ENCODE measurements at regions not wholly inside any gene's neighbourhood (a gene's known extent, or its start where the extent isn't known, plus 50 kb on each side); places are given as distances from the start of the nearest gene placed in this dataset.

- no peaks in the 10 kb centered on the region for H3K79me2 ChIP-seq (ENCODE audit: control insufficient read depth, insufficient read depth, low read length)
- FAIRE-seq: no peak
- H3K27me3 ChIP-seq (ENCODE audit: control insufficient read depth in 2 of 2, insufficient read depth in 2 of 2, low read length in 2 of 2): peaks cover 0 to 2% of the 10 kb centered on the region in 2 experiments
- no TSS peak for BruUV-seq (replicated peaks)
- no peak for DNase-seq (ENCODE audit: low read depth, low spot score)
- dilution Hi-C loops (cut with MboI; ENCODE audit: extremely low pct_ligation_motif_present, low sequenced_read_pairs): no loop called here
- no peaks in the 10 kb centered on the region for H3K4me1 ChIP-seq (ENCODE audit: control insufficient read depth, extremely low read depth, insufficient read depth, low read length)
- intact Hi-C loops (cut with micrococcal nuclease): no loop called here
- H3K4me3 ChIP-seq (replicated peaks in 1 of 3; ENCODE audit: insufficient read depth in 1 of 3, low read depth in 1 of 3, low read length in 3 of 3): no peak overlapping the region
- H2AFZ ChIP-seq (ENCODE audit: low read depth, low read length): no peak overlapping the region
- ChIA-PET POLR2A (no interaction called here), CTCF (interaction anchor here (1.1 to 2.0 kb wide), 3 partner anchors 8 to 16 kb away, joined by 3 to 5 read pairs (median 4); no protein-coding TSS in a partner anchor)
- H3K27ac ChIP-seq (ENCODE audit: insufficient read depth, low read depth, low read length): no peak overlapping the region
- H3K9me3 ChIP-seq (replicated peaks; ENCODE audit: control insufficient read depth, insufficient read depth, low read length): no peaks in the 10 kb centered on the region
- no peaks in the 10 kb centered on the region for H3K36me3 ChIP-seq (ENCODE audit: control insufficient read depth in 2 of 2, extremely low read depth in 1 of 2, insufficient read depth in 2 of 2, low read length in 2 of 2)
- H4K20me1 ChIP-seq (replicated peaks; ENCODE audit: control insufficient read depth, extremely low read depth, insufficient read depth, low read length): no peaks in the 10 kb centered on the region
- H3K9ac ChIP-seq (replicated peaks; ENCODE audit: extremely low read depth, insufficient read depth, low read length): no peak overlapping the region
- no peak overlapping the region for H3K4me2 ChIP-seq (ENCODE audit: insufficient read depth, low read length)
- H3K9me1 ChIP-seq (replicated peaks; ENCODE audit: control insufficient read depth, extremely low read depth, insufficient read depth, low read length): no peaks in the 10 kb centered on the region
- TF ChIP-seq FOS (IDR thresholded peaks at IDR 0.05; ENCODE audit: borderline replicate concordance, insufficient read depth, low read length): no peak
- TF ChIP-seq JUN (IDR thresholded peaks at IDR 0.05; ENCODE audit: borderline replicate concordance, insufficient read depth, insufficient read length, low read depth): no peak
- TF ChIP-seq EZH2 (IDR thresholded peaks at IDR 0.05; ENCODE audit: borderline replicate concordance, low read depth, low read length, severe bottlenecking): no peak
- no peak for TF ChIP-seq CTCF (IDR thresholded peaks at IDR 0.05; ENCODE audit: extremely low read depth in 1 of 2, insufficient read depth in 1 of 2, low read depth in 1 of 2, low read length in 2 of 2)
- TF ChIP-seq MYC (IDR thresholded peaks at IDR 0.05; ENCODE audit: low read depth, low read length): no peak
- TF ChIP-seq POLR2A (IDR thresholded peaks at IDR 0.05; ENCODE audit: low read depth, low read length): no peak
- TF ChIP-seq POLR2AphosphoS5 (IDR thresholded peaks at IDR 0.05; ENCODE audit: insufficient read depth, low read depth, low read length): no peak
- TF ChIP-seq MAX (IDR thresholded peaks at IDR 0.05; ENCODE audit: insufficient read depth, insufficient read length): no peak
- no peak for TF ChIP-seq GATA2 (IDR thresholded peaks at IDR 0.05; ENCODE audit: insufficient read depth, insufficient read length, low read depth, low read length)
These were observed 231.1 kb upstream of the ARHGAP24 start for GRCh38 chr4:85243857-85244256.
